GM23338 (cell line): ENCODE measurements at regions not wholly inside any gene's neighbourhood (a gene's known extent, or its start where the extent isn't known, plus 50 kb on each side); places are given as distances from the start of the nearest gene placed in this dataset.

ENCODE experiments used
- ATAC-seq: fragments of 200-7000 bp; cut with Tn5 transposase; 3 replicates; pipeline ENCODE4 v1.9.1; 2020
- DNase-seq: peaks from one replicate; pipeline ENCODE4 v3.0.0-alpha.2; 2015; ENCODE audit warnings: low spot score
- H2AFZ ChIP-seq: fragments of 200-600 bp; sonication (generic); 2 replicates; pipeline ENCODE4 v1.8.0; 2016; ENCODE audit warnings: antibody characterized with exemption, mild to moderate bottlenecking, moderate library complexity
- H3F3A ChIP-seq: fragments of 200-600 bp; sonication (generic); replicated peaks from 2 replicates; pipeline ENCODE4 v1.8.0; 2017; ENCODE audit warnings: antibody characterized with exemption, mixed run types, low read depth
- H3K27ac ChIP-seq: fragments of 200-600 bp; sonication (generic); 2 replicates; pipeline ENCODE4 v1.6.1; 2016; ENCODE audit warnings: low read depth
- H3K27me3 ChIP-seq: fragments of 200-600 bp; sonication (generic); 2 replicates; pipeline ENCODE4 v1.8.0; 2016; ENCODE audit warnings: mild to moderate bottlenecking, mixed run types, moderate library complexity; ENCODE audit not compliant: insufficient read depth
- H3K36me3 ChIP-seq: fragments of 200-600 bp; sonication (generic); 2 replicates; pipeline ENCODE4 v1.8.0; 2016; ENCODE audit warnings: mild to moderate bottlenecking; ENCODE audit not compliant: insufficient read depth
- H3K4me1 ChIP-seq: fragments of 200-600 bp; sonication (generic); 2 replicates; pipeline ENCODE4 v1.8.0; 2016; ENCODE audit warnings: mild to moderate bottlenecking, moderate library complexity; ENCODE audit not compliant: insufficient read depth
- H3K4me2 ChIP-seq: fragments of 200-600 bp; sonication (generic); 2 replicates; pipeline ENCODE4 v1.7.1; 2017; ENCODE audit warnings: mixed run types
- H3K4me3 ChIP-seq: fragments of 200-600 bp; sonication (generic); 2 replicates; pipeline ENCODE4 v1.6.1; 2016; ENCODE audit warnings: mixed run types
- H3K79me2 ChIP-seq: fragments of 200-600 bp; sonication (generic); replicated peaks from 2 replicates; pipeline ENCODE4 v1.8.0; 2017; ENCODE audit warnings: mild to moderate bottlenecking; ENCODE audit not compliant: insufficient read depth
- H3K9me2 ChIP-seq: fragments of 200-600 bp; sonication (generic); 2 replicates; pipeline ENCODE4 v1.8.0; 2017; ENCODE audit not compliant: insufficient read depth
- H4K20me1 ChIP-seq: fragments of 200-600 bp; sonication (generic); replicated peaks from 2 replicates; pipeline ENCODE4 v1.8.0; 2017; ENCODE audit warnings: mild to moderate bottlenecking; ENCODE audit not compliant: insufficient read depth
- H3K27ac Mint-ChIP-seq: 2 replicates; pipeline ENCODE4 v1.8.0; 2020; ENCODE audit warnings: inconsistent platforms, mild to moderate bottlenecking, moderate library complexity, mixed read lengths
- H3K27me3 Mint-ChIP-seq: 3 replicates; pipeline ENCODE4 v1.8.0; 2022; ENCODE audit warnings: low read depth, mild to moderate bottlenecking, moderate library complexity, mixed read lengths, inconsistent platforms; ENCODE audit not compliant: insufficient read depth, poor library complexity
- H3K36me3 Mint-ChIP-seq: 3 replicates; pipeline ENCODE4 v1.8.0; 2021; ENCODE audit warnings: low read depth, mild to moderate bottlenecking, inconsistent platforms, moderate library complexity, mixed read lengths
- H3K4me1 Mint-ChIP-seq: 3 replicates; pipeline ENCODE4 v1.8.0; 2020; ENCODE audit warnings: mild to moderate bottlenecking, inconsistent platforms, mixed read lengths
- H3K4me3 Mint-ChIP-seq: 3 replicates; pipeline ENCODE4 v1.8.0; 2021; ENCODE audit warnings: moderate library complexity, mild to moderate bottlenecking, inconsistent platforms, mixed read lengths
- H3K9me3 Mint-ChIP-seq: 3 replicates; pipeline ENCODE4 v1.8.0; 2020; ENCODE audit warnings: moderate library complexity, mild to moderate bottlenecking, inconsistent platforms, mixed read lengths
- ETS1 ChIP-seq: IDR thresholded peaks from 2 replicates; pipeline ENCODE4 v1.6.1; 2016; ENCODE audit warnings: antibody characterized with exemption
- EZH2phosphoT487 ChIP-seq: fragments of 200-600 bp; sonication (generic); IDR thresholded peaks from one replicate; pipeline ENCODE4 v1.8.1; 2018; ENCODE audit warnings: antibody characterized with exemption; ENCODE audit not compliant: unreplicated experiment
- REST ChIP-seq: IDR thresholded peaks from one replicate; pipeline ENCODE4 v1.6.1; 2018; ENCODE audit warnings: antibody characterized with exemption; ENCODE audit not compliant: unreplicated experiment
- STAT1 ChIP-seq: IDR thresholded peaks from one replicate; pipeline ENCODE4 v1.6.1; 2016; ENCODE audit warnings: antibody characterized with exemption; ENCODE audit not compliant: unreplicated experiment
- ZNF114 ChIP-seq: fragments of 250-450 bp; sonication (Bioruptor Pico); IDR thresholded peaks from 2 replicates; pipeline ENCODE4 v1.5.0; 2020; ENCODE audit warnings: mild to moderate bottlenecking, moderate library complexity
- ZNF462 ChIP-seq: fragments of 250-450 bp; sonication (Bioruptor Pico); IDR thresholded peaks from 2 replicates; pipeline ENCODE4 v1.5.0; 2020; ENCODE audit warnings: mild to moderate bottlenecking, moderate library complexity

GRCh38 chr9:11352612-11353011, 739.8 kb upstream of the PTPRD start:
- Histone ChIP-seq H3K27me3 (no peaks in the 10 kb centered on the region), H3F3A (no peaks in the 10 kb centered on the region), H2AFZ (no peak overlapping the region), H3K79me2 (no peaks in the 10 kb centered on the region), H3K9me2 (no peaks in the 10 kb centered on the region; the same call in 1 of the 2 replicates), H3K4me3 (no peak overlapping the region), H4K20me1 (no peaks in the 10 kb centered on the region), H3K4me2 (no peak overlapping the region), H3K27ac (no peak overlapping the region), H3K36me3 (no peaks in the 10 kb centered on the region), H3K4me1 (no peaks in the 10 kb centered on the region)
- no peak overlapping the region for H3K27ac Mint-ChIP-seq
- H3K4me3 Mint-ChIP-seq: no peak overlapping the region
- peaks cover 6% of the 10 kb centered on the region; the same call in 1 of the 3 replicates for H3K4me1 Mint-ChIP-seq
- DNase-seq (no peak), ATAC-seq (no peak)
- peaks cover 22% of the 10 kb centered on the region for H3K9me3 Mint-ChIP-seq
- TF ChIP-seq ZNF114 (no peak), ZNF462 (CRISPR knock-in tag) (no peak), ETS1 (no peak), REST (no peak), STAT1 (no peak), EZH2phosphoT487 (no peak)
- H3K27me3 Mint-ChIP-seq: no peaks in the 10 kb centered on the region
- H3K36me3 Mint-ChIP-seq: peaks cover 11% of the 10 kb centered on the region
